ENCODE measurements at regions not wholly inside any gene's neighbourhood (a gene's known extent, or its start where the extent isn't known, plus 50 kb on each side); places are given as distances from the start of the nearest gene placed in this dataset.
A peak's percentile ranks its signal among the peaks of the same experiment; 100 is the strongest.

GRCh38 chr10:45151467-45152214, 150.9 kb downstream of the ZNF22 start:
- Histone ChIP-seq H3K36me3 (no peaks in the 10 kb centered on the region), H3K9me3 (no peaks in the 10 kb centered on the region), H3K27ac (no peak overlapping the region), H3K4me3 (no peak overlapping the region), H3K27me3 (no peaks in the 10 kb centered on the region), H3K4me1 (no peaks in the 10 kb centered on the region)
- DNase-seq (peak in 1 of 2 donors; percentile 49), ATAC-seq (ENCODE audit: low FRiP score in 2 of 2) (peak; percentile 8 to 35)
- WGBS, 2 donors, result 83 to 89% methylated on average over 12 to 16 of the region's 18 CpGs
- no peak for TF ChIP-seq POLR2A (IDR thresholded peaks at IDR 0.05)

- H3K4me3 ChIP-seq, result no peak overlapping the region
- 83 to 84% methylated on average over 3 of the region's 3 CpGs for WGBS, 2 donors
- H3K4me1 ChIP-seq, result no peaks in the 10 kb centered on the region
- no peaks in the 10 kb centered on the region for H3K27me3 ChIP-seq
- DNase-seq (no peak), ATAC-seq (ENCODE audit: low FRiP score in 2 of 2) (no peak)
- no peaks in the 10 kb centered on the region for H3K36me3 ChIP-seq
- TF ChIP-seq POLR2A (IDR thresholded peaks at IDR 0.05) (no peak), CTCF (IDR thresholded peaks at IDR 0.05) (no peak), POLR2AphosphoS5 (IDR thresholded peaks at IDR 0.05) (no peak), EP300 (IDR thresholded peaks at IDR 0.05) (no peak)
- no peaks in the 10 kb centered on the region for H3K9me3 ChIP-seq
- no peak overlapping the region for H3K27ac ChIP-seq
Observed at GRCh38 chr10:45152726-45153125, 152.0 kb downstream of the ZNF22 start.

DNA sequence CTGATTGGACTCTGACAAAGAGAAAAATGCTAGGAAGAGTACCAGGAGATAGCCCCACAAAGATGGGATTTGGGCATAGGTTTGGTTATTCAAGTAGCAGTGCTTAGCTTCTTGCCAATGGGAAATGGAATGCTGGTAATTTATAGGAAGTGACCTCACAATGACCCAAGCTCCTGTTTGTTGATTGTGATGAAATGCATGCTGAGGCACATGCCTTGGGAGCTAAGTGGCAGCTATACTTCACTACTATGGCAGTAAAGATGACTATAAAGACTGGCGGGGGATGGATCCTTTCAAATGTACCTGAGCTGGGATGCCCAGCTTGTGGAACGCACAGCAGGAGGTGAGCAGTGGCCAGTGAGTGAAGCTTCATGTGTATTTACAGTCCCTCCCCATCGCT, 153.8 kb downstream of the ZNF22 start:
- no peaks in the 10 kb centered on the region for H3K36me3 ChIP-seq
- DNase-seq (no peak), ATAC-seq (ENCODE audit: low FRiP score in 2 of 2) (no peak)
- H3K4me1 ChIP-seq, result no peaks in the 10 kb centered on the region
- TF ChIP-seq CTCF (IDR thresholded peaks at IDR 0.05), result no peak
- TF ChIP-seq POLR2A (IDR thresholded peaks at IDR 0.05), result no peak
- TF ChIP-seq POLR2AphosphoS5 (IDR thresholded peaks at IDR 0.05), result no peak
- no peak for TF ChIP-seq EP300 (IDR thresholded peaks at IDR 0.05)
- H3K27me3 ChIP-seq, result no peaks in the 10 kb centered on the region
- H3K4me3 ChIP-seq, result no peak overlapping the region
- H3K9me3 ChIP-seq, result no peaks in the 10 kb centered on the region
- WGBS, 2 donors, result 88 to 98% methylated on average over 3 of the region's 3 CpGs
- no peak overlapping the region for H3K27ac ChIP-seq

DNA sequence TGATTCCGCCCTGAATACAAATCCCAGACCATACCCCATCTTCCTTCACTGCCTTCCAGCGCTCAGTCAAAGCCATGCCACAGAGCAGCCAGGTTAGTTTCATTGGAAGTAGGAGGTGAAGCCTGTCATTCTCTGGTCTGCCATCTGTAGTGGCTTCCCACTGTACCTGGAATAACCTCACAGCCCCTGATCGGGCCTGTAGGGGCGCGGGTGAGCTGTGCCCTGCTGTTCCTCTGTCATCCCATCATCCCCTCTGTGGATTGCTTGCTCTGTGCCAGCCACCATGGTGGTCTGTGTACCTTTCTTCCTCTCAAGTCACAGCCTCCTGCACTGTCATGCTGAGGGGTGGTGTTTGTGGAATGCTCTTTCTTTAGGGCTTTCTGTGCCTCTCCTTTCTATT, 155.1 kb downstream of the ZNF22 start:
- Histone ChIP-seq H3K9me3 (no peaks in the 10 kb centered on the region), H3K27ac (no peak overlapping the region), H3K4me3 (no peak overlapping the region), H3K4me1 (no peaks in the 10 kb centered on the region), H3K27me3 (no peaks in the 10 kb centered on the region), H3K36me3 (no peaks in the 10 kb centered on the region)
- DNase-seq (no peak), ATAC-seq (ENCODE audit: low FRiP score in 2 of 2) (no peak)
- TF ChIP-seq POLR2A (IDR thresholded peaks at IDR 0.05) (no peak), POLR2AphosphoS5 (IDR thresholded peaks at IDR 0.05) (no peak), CTCF (IDR thresholded peaks at IDR 0.05) (no peak), EP300 (IDR thresholded peaks at IDR 0.05) (no peak)
- 83 to 85% methylated on average over 5 of the region's 5 CpGs for WGBS, 2 donors

GRCh38 chr10:45160271-45160670, 155.1 kb downstream of the OR13A1 start:
- H3K27ac ChIP-seq, result no peak overlapping the region
- ATAC-seq (ENCODE audit: low FRiP score in 2 of 2), result no peak

More at GRCh38 chr10:45160271-45160670, 155.1 kb downstream of the OR13A1 start:
- no peaks in the 10 kb centered on the region for H3K27me3 ChIP-seq
- no peak for DNase-seq
- no peaks in the 10 kb centered on the region for H3K9me3 ChIP-seq
- TF ChIP-seq POLR2A (IDR thresholded peaks at IDR 0.05) (no peak), EP300 (IDR thresholded peaks at IDR 0.05) (no peak), POLR2AphosphoS5 (IDR thresholded peaks at IDR 0.05) (no peak), CTCF (IDR thresholded peaks at IDR 0.05) (no peak)
- WGBS, 2 donors, result 58 to 71% methylated on average over 1 of the region's 1 CpG
- no peaks in the 10 kb centered on the region for H3K4me1 ChIP-seq
- H3K4me3 ChIP-seq, result no peak overlapping the region
- H3K36me3 ChIP-seq, result no peaks in the 10 kb centered on the region

All from upper lobe of left lung (tissue), 6 donors.